KG1 (cell line): ENCODE measurements at regions not wholly inside any gene's neighbourhood (a gene's known extent, or its start where the extent isn't known, plus 50 kb on each side); places are given as distances from the start of the nearest gene placed in this dataset.
A peak's percentile ranks its signal among the peaks of the same experiment; 100 is the strongest.
"Not testable (repeated sequence)": the region's sequence is repeated elsewhere in the genome, so short reads cannot be mapped to it uniquely, and the experiment has no call there.

Source experiments
- DNase-seq: peaks from one replicate; lab custom pipeline; 2025; lab: John Stamatoyannopoulos, UW

GRCh38 chr2:64879745-64880144, 109.5 kb upstream of the SLC1A4 start:
- DNase-seq, result no peak

- no peak for DNase-seq
These were observed 108.8 kb upstream of the SLC1A4 start for GRCh38 chr2:64880193-64880951.

GRCh38 chr2:64881037-64881492, 108.1 kb upstream of the SLC1A4 start:
- no peak for DNase-seq

DNA sequence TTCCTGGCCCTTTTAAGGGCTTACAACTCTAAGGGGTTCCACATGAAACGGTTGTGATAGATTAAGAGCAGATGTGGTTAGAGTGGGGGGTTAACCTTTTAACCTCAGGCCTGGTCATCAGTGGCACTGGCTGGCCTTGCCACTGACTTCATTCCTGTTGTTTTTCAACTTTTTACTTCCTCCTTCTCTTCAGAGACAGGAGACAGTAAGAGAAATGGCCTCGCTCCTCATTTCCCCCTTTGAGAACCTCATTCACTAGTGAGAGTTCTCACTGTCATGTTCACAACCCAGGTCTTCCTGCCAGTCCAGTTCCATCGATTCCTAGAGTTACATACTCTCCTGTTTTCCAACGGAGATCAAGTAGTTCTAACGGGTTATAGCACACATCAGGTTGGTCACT, 101.6 kb upstream of the SLC1A4 start:
- DNase-seq, result no peak

DNA sequence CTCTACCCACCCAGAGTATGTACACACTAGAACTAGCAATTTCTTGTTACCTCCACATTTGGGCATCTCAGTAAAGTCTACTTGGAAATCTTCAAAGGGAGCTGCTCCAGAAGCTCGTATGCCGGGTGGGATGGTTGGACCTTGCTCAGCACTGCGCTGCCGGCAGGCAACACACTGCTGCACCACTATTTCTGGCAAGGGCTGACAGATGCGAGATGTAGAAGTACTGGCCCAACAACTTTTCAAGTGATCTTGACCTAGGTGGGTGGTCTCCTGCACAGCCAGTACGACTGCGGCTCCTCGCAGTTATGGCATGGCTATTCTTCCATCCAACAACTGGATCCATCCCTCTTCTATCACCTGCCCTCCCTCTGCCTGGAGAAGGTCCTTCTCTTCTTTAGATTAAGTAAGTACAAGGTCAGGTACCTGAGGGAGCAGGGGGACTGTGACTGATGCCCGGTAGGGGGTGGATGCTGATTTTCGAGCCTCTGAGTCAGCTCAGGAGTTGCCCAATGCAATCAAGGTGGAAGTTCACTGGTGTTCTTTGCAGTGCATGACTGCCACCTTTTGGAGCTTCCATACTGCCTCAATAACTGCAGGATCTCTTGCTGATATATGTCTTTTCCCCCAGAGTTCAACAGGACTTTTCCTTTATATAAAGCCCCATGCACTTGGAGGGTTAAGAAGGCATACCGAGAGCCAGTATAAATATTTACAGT, 100.4 kb upstream of the SLC1A4 start:
- no peak for DNase-seq

GRCh38 chr2:64889803-64890202, 99.4 kb upstream of the SLC1A4 start:
- DNase-seq, result no peak

DNA sequence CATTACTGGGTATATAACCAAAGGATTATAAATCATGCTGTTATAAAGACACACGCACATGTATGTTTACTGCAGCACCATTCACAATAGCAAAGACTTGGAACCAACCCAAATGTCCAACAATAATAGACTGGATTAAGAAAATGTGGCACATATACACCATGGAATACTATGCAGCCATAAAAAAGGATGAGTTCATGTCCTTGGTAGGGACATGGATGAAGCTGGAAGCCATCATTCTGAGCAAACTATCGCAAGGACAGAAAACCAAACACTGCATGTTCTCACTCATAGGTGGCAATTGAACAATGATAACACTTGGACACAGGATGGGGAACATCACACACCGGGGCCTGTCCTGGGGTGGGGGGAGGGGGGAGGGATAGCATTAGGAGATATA, 92.6 kb upstream of the SLC1A4 start:
- not testable (repeated sequence) for DNase-seq

GRCh38 chr2:64899081-64899865, 89.9 kb upstream of the SLC1A4 start:
- DNase-seq, result no peak

GRCh38 chr2:64899876-64900275, 89.3 kb upstream of the SLC1A4 start:
- not testable (repeated sequence) for DNase-seq

- DNase-seq, result peak; percentile 55
These were observed 84.5 kb upstream of the SLC1A4 start for GRCh38 chr2:64904413-64905329.

DNA sequence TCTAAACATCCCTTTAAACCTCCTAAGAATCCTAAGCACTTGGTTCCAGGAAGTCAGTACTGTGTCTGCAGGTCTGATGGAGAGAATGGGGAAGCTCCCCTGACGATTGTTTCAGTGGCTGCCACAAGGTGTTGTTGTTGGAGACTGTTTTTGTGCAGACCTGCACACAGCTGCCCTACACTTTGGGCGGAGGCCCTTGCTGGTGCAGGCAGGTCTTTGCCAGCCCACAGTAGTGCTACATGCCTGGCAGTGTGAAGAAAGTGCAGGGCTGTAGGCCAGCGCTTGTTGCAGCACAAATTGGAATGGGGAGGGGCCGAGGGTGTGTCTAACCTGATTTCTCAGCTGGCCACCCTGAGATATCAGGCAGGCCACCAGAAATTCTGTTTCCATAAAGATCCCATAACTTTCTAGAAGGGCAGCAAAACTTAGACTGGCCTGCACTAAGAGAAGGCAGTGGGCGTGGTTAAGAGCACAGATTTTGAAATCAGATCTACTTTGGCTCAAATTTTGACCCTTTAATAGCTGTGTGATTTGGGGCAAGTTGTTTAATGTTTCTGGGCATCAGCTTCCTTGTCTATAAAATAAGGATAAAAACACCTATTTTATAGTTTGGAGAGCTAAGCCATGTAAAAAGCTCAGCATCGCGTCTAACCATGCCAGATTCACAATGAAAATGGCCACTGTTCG, 83.7 kb upstream of the SLC1A4 start:
- no peak for DNase-seq

DNA sequence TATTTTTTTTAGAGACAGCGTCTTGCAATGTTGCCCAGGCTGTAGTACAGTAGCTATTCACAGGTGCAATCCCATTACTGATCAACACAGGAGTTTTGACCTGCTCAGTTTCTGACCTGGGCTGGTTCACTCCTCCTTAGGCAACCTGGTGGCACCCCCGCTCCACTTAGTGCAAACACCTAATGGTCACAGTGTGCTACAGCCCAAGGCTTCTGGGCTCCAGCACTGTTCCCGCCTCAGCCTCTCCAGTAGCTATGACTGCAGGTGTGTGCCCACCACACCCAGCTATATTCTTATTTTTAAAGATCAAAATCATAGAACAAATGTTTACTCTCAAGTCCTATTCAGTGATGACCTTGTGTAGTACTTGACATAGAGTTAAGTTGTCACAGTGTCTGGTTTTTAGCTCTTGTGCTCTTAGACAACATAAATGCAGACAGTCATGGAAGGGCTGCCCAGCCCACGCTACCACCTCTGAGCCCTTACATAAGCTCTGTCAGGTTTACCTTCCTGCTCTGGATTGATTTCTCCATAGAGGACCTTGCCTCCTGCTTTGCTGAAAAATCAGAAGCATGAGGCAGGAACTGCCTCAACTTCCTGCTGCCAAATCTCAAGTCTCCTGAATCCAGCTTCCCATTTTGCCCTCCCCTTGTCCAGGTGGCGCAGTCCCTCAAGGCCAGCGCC, 82.2 kb upstream of the SLC1A4 start:
- DNase-seq, result no peak

DNA sequence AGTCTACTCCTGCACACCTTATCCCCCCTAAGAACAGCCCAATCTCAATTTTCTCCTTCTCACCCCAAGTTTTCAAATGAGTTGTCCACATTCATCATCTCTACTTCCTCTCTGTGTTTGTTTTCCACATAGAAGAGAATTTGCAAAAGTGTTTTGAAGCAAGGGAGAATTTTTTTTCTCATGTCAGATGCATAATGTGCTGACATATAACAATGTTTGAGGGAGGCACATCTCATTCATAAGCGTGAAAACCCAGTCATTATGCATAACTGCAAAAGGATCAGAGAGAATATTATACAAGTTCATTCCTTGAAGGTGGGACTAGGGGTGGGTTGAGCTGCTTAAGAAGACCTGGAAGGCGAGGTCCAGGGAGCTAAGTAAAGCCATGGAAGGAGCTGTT, 80.8 kb upstream of the SLC1A4 start:
- DNase-seq, result no peak

- no peak for DNase-seq
These were observed 78.7 kb upstream of the SLC1A4 start for GRCh38 chr2:64910523-64910922.

DNA sequence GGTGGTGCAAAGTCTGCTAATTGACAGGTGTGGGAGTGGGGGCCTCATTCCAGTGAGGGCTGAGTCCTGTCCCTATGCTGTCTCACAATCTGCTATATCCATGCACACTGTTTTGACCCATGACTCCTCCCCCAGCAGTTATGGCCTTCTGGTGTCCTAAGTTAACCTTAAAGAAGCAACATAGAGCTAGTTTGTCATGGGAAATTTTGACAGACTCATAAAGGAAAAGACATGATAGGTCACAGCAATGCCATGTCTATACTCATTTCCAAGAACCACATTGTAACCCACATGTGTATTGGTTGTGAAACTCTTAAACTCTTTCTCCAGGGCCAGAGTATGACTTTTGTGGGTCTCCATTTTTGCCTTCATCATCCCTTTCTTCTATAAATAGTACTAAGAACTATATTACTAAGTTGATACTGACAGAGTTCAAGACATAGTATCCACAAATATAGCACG, 78.2 kb upstream of the SLC1A4 start:
- no peak for DNase-seq

GRCh38 chr2:64913357-64913869, 75.8 kb upstream of the SLC1A4 start:
- DNase-seq, result no peak

DNA sequence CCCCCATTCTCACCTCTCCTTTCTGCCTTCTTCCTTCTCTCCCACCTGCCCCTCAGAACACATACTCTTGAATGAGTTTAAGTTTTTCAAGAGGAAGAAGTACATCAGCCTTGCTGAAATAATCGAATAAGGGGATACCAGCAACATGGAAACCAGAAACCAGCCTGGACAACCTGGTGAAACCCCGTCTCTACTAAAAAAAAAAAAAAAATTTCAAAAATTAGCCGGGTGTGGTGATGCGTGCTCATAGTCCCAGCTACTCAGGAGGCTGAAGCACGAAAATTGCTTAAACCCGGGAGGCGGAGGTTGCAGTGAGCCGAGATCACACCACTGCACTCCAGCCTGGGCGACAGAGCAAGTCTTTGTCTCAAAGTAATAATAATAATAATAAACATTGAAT, 75.0 kb upstream of the SLC1A4 start:
- DNase-seq, result no peak

- no peak for DNase-seq
These were observed 74.3 kb upstream of the SLC1A4 start for GRCh38 chr2:64914735-64915509.

GRCh38 chr2:64915510-64915900, 73.7 kb upstream of the SLC1A4 start:
- DNase-seq, result no peak
